Activated B cell treated with CpG ODN at 0.5 μM for 24 hours (primary cell): ENCODE measurements at regions not wholly inside any gene's neighbourhood (a gene's known extent, or its start where the extent isn't known, plus 50 kb on each side); places are given as distances from the start of the nearest gene placed in this dataset.

Experiments
- ATAC-seq: fragments of 200-7000 bp; cut with Tn5 transposase; one replicate; pipeline ENCODE4 v1.10.0; 2021; ENCODE audit warnings: low read depth, mild to moderate bottlenecking, moderate library complexity
- CTCF ChIA-PET: fragments of 350-600 bp; sonication (Branson Sonifier 250); formaldehyde crosslinking; loops from one replicate; lab custom pipeline; 2021; ENCODE audit warnings: antibody characterized with exemption; lab: Charles Lee
- POLR2A ChIA-PET: fragments of 350-600 bp; sonication (Branson Sonifier 250); formaldehyde crosslinking; loops from one replicate; lab custom pipeline; 2021; ENCODE audit warnings: antibody characterized with exemption; lab: Charles Lee
- DNase-seq: peaks from one replicate; pipeline ENCODE4 v3.0.0; 2022
- H3K27ac Mint-ChIP-seq: one replicate; pipeline ENCODE4 v1.8.0; 2020; ENCODE audit warnings: mixed read lengths
- H3K27me3 Mint-ChIP-seq: one replicate; pipeline ENCODE4 v1.8.0; 2021; ENCODE audit warnings: mixed read lengths
- H3K36me3 Mint-ChIP-seq: one replicate; pipeline ENCODE4 v1.8.0; 2021; ENCODE audit warnings: low read depth, mixed read lengths
- H3K4me1 Mint-ChIP-seq: one replicate; pipeline ENCODE4 v1.8.0; 2021; ENCODE audit warnings: mixed read lengths
- H3K4me3 Mint-ChIP-seq: one replicate; pipeline ENCODE4 v1.8.0; 2020; ENCODE audit warnings: mild to moderate bottlenecking, mixed read lengths
- H3K9me3 Mint-ChIP-seq: one replicate; pipeline ENCODE4 v1.8.0; 2020; ENCODE audit warnings: mixed read lengths
- CTCF ChIP-seq: fragments of 200-600 bp; IDR thresholded peaks from one replicate; pipeline ENCODE4 v1.8.0; 2022; ENCODE audit warnings: antibody characterized with exemption, mild to moderate bottlenecking
- intact Hi-C: fragments of 100-400 bp; cut with micrococcal nuclease; formaldehyde crosslinking; loops from one replicate; pipeline ENCODE4 v1.15.1; 2024

GRCh38 chr9:86997156-86997555 lies 49.9 kb upstream of the GAS1 start:
- CTCF ChIA-PET, result no interaction called here

GRCh38 chr9:86997951-86998350 lies 50.6 kb upstream of the GAS1 start:
- TF ChIP-seq CTCF, result no peak
- no peak for ATAC-seq
- Mint-ChIP-seq H3K27me3 (no peaks in the 10 kb centered on the region), H3K9me3 (no peaks in the 10 kb centered on the region), H3K36me3 (no peaks in the 10 kb centered on the region), H3K4me3 (no peak overlapping the region), H3K27ac (no peak overlapping the region), H3K4me1 (no peaks in the 10 kb centered on the region)
- intact Hi-C loops, result loop anchor here (10.0 kb wide), 1 partner anchor 63 kb away; no protein-coding TSS in a partner anchor
- CTCF ChIA-PET, result no interaction called here
- POLR2A ChIA-PET, result no interaction called here
- DNase-seq, result no peak

More at GRCh38 chr9:86997156-86997555, 49.9 kb upstream of the GAS1 start:
- Mint-ChIP-seq H3K9me3 (no peaks in the 10 kb centered on the region), H3K27ac (no peak overlapping the region), H3K4me1 (no peaks in the 10 kb centered on the region), H3K4me3 (no peak overlapping the region), H3K27me3 (no peaks in the 10 kb centered on the region), H3K36me3 (no peaks in the 10 kb centered on the region)
- no peak for ATAC-seq
- intact Hi-C loops, result loop anchor here (10.0 kb wide), 1 partner anchor 62 kb away; no protein-coding TSS in a partner anchor
- TF ChIP-seq CTCF, result no peak
- DNase-seq, result no peak
- POLR2A ChIA-PET, result no interaction called here

- no peak for TF ChIP-seq CTCF
- ATAC-seq (no peak), DNase-seq (no peak)
- intact Hi-C loops, result no loop called here
- H3K27ac Mint-ChIP-seq, result no peak overlapping the region
- no peak overlapping the region for H3K4me3 Mint-ChIP-seq
- no peaks in the 10 kb centered on the region for H3K27me3 Mint-ChIP-seq
- ChIA-PET POLR2A (no interaction called here), CTCF (no interaction called here)
- no peaks in the 10 kb centered on the region for H3K9me3 Mint-ChIP-seq
- H3K4me1 Mint-ChIP-seq, result no peaks in the 10 kb centered on the region
- no peaks in the 10 kb centered on the region for H3K36me3 Mint-ChIP-seq
Observed at GRCh38 chr9:87002517-87002916, 55.2 kb upstream of the GAS1 start.

- Mint-ChIP-seq H3K9me3 (no peaks in the 10 kb centered on the region), H3K36me3 (no peaks in the 10 kb centered on the region), H3K4me3 (no peak overlapping the region), H3K27me3 (no peaks in the 10 kb centered on the region), H3K27ac (no peak overlapping the region), H3K4me1 (no peaks in the 10 kb centered on the region)
- no peak for TF ChIP-seq CTCF
- intact Hi-C loops, result no loop called here
- DNase-seq (no peak), ATAC-seq (no peak)
- POLR2A ChIA-PET, result no interaction called here
- CTCF ChIA-PET, result no interaction called here
Observed at GRCh38 chr9:87004016-87004415, 56.7 kb upstream of the GAS1 start.

GRCh38 chr9:87006956-87007355 lies 59.6 kb upstream of the GAS1 start:
- CTCF ChIA-PET, result no interaction called here
- intact Hi-C loops, result no loop called here
- H3K27ac Mint-ChIP-seq, result no peak overlapping the region
- H3K36me3 Mint-ChIP-seq, result no peaks in the 10 kb centered on the region
- no peaks in the 10 kb centered on the region for H3K4me1 Mint-ChIP-seq
- no peak overlapping the region for H3K4me3 Mint-ChIP-seq
- H3K27me3 Mint-ChIP-seq, result no peaks in the 10 kb centered on the region
- H3K9me3 Mint-ChIP-seq, result no peaks in the 10 kb centered on the region
- no peak for DNase-seq
- POLR2A ChIA-PET, result no interaction called here
- no peak for TF ChIP-seq CTCF
- ATAC-seq, result no peak
